G401 (cell line): ENCODE measurements at regions not wholly inside any gene's neighbourhood (a gene's known extent, or its start where the extent isn't known, plus 50 kb on each side); places are given as distances from the start of the nearest gene placed in this dataset.

Source experiments
- DNase-seq: peaks from one replicate; pipeline ENCODE4 v3.0.0-alpha.2; 2015; ENCODE audit warnings: low spot score
- in situ Hi-C: cut with HindIII; loops from 2 replicates; pipeline ENCODE4 v1.10.0; 2016; ENCODE audit warnings: low sequenced_read_pairs, mixed read lengths

DNA sequence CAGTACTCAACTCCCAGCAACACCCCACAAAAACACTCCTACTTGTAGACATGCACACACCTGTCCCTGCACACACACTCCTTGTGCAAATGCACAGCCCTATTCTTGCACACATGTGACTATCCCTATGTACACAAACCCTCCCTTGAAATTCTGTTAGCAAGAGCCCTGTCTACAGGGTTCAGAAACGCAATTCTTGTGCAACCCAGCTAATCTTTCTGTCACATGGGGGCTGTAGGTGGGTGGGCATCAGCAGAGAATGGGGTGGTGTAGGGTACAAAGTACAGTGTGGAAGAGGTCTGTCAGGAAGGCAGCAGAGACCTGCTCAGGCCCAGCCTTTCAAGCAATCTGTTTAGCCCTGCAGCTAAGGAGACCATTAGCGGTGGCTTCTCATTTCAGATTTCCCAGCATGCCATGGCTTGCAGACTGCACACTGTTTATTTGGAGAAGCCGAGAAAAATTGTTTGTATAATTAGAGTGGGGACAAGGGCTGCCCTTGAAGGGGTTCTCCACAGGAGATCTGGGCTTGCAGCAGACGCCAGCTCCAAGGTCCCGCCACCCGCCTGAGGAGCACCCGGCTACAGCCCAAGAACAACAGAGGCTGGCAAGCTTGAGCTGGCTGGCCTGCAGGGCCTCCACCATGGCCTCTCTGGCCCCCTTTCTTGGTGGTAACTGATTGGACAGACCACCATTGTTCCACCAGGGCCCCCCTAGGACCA, 144.0 kb upstream of the PJA1 start:
- in situ Hi-C loops = no loop called here
- no peak for DNase-seq

DNA sequence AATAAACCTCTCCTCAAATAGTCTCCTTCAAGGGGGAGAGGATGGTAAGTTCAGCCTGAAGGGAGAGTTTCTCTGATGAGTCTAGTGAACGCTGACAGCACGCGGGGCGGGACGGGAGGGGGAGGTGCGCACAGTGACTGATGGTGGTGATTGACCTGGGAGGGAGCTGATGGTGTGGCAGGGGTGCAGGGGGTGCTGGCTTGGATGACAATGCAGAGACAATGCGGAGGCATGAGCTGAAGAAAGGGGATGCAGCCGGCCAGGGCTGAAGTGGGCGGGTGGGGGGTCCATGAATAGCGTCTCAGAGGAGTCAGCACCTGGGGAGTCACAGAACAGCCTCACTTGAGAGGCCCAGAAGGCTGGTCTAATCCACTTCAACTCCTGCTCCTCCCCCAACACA, 142.5 kb upstream of the PJA1 start:
- in situ Hi-C loops = no loop called here
- DNase-seq = no peak

DNA sequence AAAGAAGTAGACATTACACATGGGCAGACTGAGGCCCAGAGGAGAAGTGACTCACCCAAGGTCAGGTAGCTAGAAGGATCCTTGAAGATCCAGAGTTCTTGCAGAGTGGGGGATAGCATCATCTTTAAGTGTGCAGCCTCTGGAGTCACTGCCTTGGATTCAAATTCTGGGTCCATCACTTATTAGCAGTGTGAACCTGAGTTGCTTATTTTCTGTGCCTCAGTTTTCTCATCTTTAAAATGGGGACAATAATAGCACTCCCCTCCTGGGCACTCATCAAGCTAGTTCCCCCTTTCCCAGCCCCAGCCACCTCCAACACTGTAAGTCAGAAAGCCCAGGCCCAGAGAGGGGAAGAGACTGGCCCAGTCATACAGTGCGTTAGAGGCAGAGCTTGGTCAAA, 141.8 kb upstream of the PJA1 start:
- DNase-seq = no peak
- in situ Hi-C loops = no loop called here

DNA sequence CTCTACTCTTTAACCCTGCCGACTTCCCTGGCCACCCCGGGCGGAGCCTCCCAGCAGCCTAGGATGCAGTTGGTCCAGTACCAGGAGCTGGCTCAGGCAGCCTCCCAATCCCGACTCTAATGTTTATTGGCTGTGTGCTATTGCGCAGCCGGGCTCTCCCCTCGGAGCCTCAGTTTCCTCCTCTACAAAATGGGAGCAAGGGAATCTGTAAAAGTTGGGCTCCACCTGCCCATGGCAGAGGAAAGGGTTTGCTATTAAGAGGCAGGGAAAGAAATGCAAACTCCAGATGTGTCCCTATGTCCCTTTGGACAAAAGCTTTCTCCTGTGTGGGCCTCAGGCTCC, 140.8 kb upstream of the PJA1 start:
- in situ Hi-C loops = no loop called here
- no peak for DNase-seq

DNA sequence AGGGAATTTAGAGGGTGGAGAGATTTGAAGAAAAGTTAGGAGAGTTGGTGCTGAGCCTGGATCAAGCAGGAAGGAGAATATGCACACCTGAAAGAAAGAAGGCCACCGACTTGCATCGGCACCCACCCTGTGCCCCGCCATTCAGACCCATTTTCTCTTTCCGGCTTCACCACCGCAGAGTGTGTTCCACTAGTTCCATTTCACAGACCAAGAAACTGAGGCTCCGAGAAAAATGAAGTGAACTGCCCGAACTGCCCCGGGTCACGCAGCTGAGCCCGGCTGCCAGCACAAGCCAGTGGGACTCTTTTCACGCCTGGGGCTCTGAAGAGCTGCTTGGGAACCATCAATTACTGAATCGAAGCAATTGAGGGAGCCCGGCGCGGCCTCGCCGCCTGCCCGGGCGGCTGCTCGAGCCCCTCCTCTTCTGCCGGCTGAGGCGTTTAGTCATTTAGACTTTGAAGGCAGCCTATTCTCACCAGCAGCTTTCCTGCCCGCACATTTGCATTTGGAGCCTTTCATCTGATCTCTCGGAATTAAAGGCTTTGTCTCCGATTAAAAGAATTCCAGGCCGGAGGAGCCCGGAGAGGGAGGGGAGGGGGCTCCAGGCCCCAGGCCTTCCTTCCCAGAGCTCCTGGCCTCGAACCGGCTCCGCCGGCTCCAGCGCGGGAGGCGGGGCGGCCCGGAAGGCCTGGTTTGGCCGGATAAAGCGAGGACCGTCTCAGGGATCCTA, 140.2 kb upstream of the PJA1 start:
- no peak for DNase-seq
- in situ Hi-C loops = no loop called here

DNA sequence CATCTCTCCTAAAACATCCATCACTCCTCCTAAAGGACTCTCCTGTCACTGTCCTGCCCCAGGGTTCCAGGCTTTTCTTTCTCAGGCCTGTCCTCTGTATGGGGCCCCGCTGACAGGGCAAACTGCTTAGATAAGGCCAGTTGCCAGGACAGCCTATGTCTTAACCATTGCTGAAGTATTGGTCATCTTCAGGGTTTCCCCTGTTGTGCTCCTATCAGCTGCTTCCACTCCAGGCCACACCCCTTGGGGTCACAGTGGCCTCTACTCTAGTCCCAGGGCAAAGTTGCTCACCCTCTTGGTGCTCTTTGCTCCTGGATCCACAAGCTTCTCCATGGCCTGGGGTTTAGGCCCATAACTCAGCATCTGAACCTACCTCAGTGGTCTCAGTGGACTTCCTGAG, 138.0 kb upstream of the PJA1 start:
- in situ Hi-C loops = no loop called here
- DNase-seq = no peak

DNA sequence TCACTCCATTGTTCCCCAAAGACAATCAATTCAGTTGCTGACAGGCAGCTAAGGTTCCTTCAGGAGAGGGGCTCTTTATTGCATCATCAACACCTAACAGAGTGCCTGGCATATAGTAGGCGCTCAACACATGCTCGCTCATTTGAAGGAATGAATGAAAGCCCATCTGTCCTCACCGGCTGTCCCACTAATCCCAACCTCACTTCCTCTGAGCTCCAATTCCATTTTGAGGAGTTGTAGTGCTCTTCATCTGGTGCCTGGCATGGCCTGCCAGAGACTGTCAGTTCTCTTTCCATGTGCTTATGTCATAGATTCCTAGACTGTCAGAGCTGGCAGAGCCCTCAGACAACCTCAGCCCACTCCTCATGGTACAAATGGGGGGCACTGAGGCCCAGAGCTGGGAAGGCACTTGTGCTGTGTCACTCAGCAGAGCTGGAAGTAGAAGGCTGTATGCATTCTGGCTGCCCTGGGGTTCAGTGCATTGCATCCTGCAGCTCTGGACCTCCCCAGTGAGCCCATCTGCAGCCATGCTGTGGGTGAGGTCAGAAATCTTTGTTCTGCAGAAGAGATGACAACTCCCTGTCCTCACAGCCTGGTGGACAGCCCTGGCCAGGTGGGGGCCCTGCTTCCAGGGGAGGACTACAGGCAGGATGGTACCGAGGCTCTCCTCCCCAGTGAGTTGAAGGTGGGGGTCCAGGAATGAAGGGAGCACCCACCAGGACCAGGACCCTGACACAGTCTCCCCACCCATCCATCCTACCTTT, 134.9 kb upstream of the PJA1 start:
- in situ Hi-C loops = no loop called here
- DNase-seq = no peak

DNA sequence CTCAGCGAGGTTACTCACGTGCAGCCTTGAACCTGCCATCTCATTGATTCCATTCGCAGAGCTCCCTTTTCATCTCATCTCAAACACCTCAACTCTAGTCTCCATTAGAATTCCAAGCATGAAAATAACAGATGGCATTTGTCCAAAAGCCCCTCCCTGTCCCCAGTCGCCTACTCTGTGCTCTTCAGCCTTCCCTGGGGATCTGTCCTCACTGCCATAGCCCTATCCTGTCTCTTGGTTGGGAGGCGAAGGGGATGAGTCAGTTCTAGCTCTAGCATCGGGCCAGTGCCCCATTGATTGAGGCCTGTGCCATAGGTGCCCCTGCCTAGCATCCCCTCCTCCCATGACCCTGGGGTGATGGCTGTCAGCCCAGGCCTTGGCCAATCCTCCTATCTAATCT, 134.0 kb upstream of the PJA1 start:
- no peak for DNase-seq

DNA sequence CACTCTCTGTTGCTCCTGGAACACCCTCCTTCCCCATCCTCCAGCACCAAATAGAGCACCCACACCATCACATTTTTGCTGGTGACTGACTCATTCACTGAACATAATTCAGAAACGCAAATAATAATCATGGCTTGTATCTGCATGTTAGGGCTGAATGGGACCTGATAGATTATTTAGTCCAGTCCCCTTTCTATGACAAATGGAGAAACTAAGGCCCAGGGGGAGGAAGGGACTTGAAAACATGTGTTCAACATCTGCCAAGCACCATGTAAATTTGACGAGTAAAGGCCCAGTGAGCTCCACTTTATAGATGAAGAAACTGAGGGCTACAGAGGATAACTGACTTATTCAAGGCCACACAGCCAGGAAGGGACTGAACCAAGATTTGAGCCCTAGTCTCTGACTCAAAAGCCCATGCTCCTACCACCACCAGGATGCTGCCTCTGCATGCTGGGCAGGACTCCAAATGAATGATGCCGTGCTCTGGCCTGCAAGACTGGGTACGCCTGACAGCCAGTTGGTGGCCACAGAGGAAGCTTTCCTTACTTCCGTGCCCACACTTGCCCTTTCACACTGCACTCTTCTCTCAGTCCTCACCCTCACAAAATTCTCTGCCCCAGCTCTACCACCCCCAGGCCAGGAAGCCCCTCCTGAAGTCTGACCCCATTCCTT, 133.3 kb upstream of the PJA1 start:
- in situ Hi-C loops = no loop called here
- DNase-seq = no peak

More for the DNA sequence above, 134.0 kb upstream of the PJA1 start:
- in situ Hi-C loops = no loop called here

DNA sequence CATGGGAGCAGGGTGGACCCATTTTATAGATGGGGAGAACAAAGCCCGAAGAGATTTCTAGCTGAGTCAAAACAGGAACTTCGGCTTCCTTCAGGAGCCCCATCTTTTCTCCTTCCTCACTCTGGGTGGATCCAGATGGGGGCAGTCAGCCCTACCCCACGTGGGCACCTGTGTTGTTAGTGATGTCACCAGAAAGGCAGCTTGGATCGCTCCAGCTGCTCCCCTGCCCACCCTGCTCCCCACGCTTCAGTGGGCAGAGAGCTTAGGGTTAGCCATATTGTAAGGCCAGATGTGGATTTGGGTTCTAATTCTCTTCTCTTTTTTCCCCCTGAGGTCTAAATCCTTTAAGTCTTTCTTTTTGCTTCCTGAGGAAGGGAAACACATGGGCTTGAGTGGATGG, 132.3 kb upstream of the PJA1 start:
- no peak for DNase-seq
- in situ Hi-C loops = no loop called here

DNA sequence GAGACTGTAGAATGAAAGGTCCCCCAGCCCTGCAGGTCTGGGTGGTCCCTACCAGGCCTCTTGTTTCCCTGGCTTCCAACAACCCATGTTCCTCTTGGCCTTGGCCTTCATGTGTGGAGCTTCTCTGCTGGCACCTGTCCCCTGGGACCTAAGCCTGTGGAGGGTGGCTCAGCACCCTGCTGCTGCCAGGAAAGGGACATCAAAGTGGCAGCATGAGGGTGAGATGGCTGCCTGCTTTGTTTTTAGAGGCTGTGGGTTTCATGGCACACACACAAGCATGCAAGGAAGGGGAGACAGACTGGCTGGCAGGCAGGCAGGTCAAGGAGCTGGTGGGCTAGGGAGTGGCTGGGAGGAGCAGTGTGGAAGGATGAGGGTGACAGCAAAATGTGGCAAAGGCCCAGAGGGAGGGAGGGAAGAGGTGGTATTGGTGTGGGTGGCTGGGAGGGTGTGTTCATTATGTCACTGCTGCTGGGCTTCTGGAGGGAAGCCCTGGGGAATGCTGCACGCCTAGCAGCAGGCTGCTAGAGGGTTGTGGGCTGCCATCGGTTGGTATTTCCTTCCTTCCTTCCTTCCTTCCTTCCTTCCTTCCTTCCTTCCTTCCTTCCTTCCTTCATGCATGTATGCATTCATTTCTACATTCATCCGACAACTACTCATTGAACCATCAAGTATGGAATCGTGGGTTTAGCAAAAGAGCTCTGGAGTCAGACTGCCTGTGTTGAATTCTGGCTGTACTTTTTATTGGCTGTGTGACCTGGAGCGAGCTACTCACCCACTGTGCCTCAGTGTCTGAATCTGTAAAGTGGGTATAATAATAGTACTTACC, 128.7 kb upstream of the PJA1 start:
- DNase-seq = no peak
- in situ Hi-C loops = no loop called here

DNA sequence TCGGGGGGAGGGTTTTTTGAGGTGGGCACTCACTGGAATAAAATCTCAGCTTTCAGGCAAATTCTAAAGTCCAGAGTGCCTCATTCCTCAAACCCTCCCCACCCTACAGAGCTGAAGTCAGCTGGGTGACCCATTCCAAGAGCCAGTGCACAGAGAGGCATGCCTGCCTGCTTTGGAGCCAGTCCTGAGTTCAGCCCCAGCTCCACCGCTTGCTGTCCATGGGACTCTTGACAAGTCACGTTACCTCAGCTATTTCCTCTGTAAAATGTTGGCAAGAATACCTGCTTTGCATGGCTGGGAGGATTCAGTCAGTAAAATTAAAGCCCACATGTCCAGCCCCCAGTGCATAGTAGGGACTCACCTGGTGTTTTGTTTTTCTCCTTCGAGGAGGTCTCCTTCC, 125.9 kb upstream of the PJA1 start:
- in situ Hi-C loops = no loop called here

DNA sequence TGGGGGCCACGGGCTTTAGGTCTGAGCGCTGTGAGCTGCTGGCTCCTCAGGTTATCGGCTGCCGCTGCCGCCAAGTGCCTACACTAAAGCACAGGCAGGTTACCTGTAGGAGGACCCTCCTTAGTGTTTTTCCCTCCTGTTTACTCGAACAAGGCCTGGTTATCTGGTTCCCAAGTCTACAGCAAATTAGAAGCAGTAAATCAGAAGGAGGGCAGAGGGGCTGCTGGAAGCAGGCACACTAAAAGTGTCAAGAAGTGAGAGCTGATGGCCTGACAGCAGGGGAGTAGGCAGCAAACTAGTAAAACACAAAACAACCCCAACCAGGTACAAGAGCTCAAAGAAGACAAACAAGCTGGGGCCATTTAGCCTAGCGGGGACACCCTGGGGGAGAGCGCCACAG, 125.0 kb upstream of the PJA1 start:
- in situ Hi-C loops = no loop called here
- DNase-seq = no peak

More for the DNA sequence above, 125.9 kb upstream of the PJA1 start:
- no peak for DNase-seq

DNA sequence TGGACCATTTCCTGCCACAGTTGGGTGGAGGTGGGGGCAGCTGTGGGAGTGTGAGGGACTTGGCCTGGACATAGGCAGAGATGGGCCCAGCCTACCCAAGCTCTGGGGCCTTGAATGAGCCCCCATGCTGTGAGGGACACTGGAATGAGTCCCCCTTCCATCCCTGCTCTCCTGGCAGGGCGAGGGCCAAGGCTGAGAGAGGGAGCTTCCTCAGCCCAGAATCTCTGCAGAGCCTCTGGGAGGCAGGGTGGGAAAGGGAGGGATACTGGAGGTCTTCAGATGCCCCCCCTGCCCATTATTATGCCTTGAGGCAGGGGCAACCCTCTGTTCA, 124.5 kb upstream of the PJA1 start:
- in situ Hi-C loops = no loop called here
- no peak for DNase-seq

DNA sequence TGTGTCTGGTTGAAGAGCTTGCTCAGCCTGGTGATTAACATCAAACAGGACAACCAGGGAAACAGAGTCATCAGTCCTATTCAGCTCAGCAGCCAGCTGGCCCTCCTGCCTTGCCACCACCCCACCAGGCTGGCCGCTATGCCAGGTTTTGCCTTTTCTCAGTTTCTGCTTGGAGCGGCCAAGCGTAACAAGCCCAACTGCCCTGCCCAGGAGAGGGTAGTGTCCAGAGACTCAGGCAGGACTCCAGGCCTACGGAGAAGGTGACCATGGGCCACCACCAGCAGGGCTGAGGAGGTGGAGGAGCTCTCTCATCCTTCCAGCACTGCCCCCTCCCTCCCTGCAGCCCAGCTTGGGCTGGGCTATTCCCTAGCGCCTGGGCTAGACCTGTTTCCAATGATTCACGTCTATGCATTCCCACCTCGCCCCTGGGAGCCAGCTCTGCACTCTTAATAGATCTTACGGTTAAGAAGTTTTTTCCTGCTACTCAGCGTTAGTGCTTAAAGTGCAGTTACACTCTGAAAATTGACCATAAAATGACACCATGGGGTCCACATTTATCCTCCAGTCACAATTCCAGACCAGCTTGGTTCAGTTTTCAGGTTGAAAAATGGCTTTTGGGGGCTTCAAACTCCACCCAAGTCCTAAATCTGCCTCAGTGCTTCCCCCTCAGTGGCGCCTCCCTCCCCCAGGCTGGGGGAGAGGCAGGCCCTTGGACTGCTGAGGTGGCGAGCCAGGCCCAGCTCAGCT, 124.0 kb upstream of the PJA1 start:
- in situ Hi-C loops = no loop called here

DNA sequence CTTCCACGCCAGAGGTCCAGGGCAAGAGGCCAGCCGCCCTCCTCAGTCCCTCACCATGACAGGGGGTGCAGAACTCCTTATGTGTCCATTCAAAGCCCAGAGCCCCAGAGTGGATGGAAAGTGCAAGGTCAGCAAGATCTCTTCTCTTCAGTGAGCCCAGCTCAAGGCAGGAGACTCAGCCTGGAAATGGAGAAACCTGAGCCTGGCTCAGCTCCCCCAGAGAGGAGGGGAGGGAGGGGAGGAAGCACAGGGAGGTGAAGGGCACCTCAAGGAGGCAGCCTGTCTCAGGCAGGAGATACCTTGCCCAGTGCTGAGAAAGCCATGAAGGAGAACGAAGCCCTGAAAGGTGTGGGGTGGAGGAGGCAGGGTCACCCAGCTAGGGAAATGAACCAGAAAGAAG, 121.8 kb upstream of the PJA1 start:
- no peak for DNase-seq
- in situ Hi-C loops = no loop called here

More for the DNA sequence above, 124.0 kb upstream of the PJA1 start:
- DNase-seq = peak; percentile 6

DNA sequence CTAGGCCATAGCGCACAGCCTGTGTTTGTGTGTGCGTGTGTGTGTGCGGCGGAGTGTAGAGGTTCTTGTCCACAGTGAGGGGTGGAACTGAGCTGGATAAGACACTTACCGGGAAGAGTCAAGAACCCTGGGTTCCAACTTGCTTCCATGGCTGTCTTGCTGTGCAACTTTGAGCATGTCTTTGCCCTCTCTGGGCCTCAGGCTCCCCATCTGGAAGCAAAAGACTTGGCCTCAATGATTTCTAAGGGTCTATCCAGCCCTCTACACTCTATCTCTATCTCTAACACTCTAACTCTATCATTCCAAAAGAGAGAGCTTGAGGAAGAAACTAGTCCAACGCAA, 121.3 kb upstream of the PJA1 start:
- no peak for DNase-seq
- in situ Hi-C loops = no loop called here

DNA sequence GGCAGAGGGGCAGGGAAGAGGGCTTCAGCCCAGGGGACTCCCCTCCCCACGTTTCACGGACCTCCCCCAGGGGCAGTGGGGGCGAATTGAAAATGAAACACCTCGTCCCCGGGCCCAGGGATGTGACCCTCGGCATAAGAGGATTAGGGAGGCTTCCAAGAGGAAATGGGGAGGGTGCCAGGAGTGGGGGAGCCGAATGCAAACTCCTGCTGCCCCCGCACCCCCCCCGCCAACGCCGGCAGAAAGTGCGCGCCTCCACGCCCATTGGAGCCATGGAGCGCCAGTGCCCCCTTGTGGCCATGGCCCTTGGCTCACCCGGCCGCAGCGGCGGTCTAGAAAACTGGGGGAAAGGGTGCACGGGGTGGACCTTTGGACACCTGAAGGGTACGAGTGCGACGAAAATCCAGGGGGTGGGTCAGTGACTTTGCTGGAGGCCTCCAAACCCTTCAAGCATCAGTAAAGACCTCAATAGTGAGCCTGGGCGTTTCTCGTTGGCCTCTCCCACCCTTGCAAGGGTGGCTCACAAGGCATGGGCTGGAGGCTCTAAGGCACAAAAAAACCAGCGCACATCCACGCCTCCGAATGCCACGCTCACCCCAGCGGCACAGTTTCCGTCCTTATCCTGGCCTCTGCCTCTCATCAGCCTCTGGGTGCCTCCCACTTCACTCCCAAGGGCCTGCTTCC, 120.8 kb upstream of the PJA1 start:
- in situ Hi-C loops = no loop called here
- DNase-seq = peak; percentile 29
